Breast epithelium (tissue), 4 donors: ENCODE measurements at regions not wholly inside any gene's neighbourhood (a gene's known extent, or its start where the extent isn't known, plus 50 kb on each side); places are given as distances from the start of the nearest gene placed in this dataset.

Experiments
- DNase-seq, 2 donors: peaks; one replicate each; pipeline ENCODE4 v3.0.0-alpha.2; 2019; ENCODE audit warnings: low spot score in 2 of 2
- H3K27ac ChIP-seq, 2 donors: fragments of 200-600 bp; sonication (generic) in 1 of 2; one replicate each; pipeline ENCODE4 v1.5.1; 2016 to 2019; ENCODE audit warnings: mild to moderate bottlenecking in 1 of 2
- H3K27me3 ChIP-seq, 2 donors: fragments of 200-600 bp; sonication (generic) in 1 of 2; one replicate each; pipeline versions ENCODE4 v1.5.1 to v1.6.0; 2017 to 2019; ENCODE audit warnings: control low read depth in 1 of 2, mild to moderate bottlenecking in 1 of 2
- H3K36me3 ChIP-seq: fragments of 200-600 bp; one replicate; pipeline ENCODE4 v1.5.1; 2019
- H3K4me1 ChIP-seq, 2 donors: fragments of 200-600 bp; sonication (generic); one replicate each; pipeline ENCODE4 v1.5.1; 2016 to 2019; ENCODE audit warnings: control low read depth in 1 of 2
- H3K4me3 ChIP-seq, 3 donors: fragments of 200-600 bp; sonication (generic); 1 replicate in 2 of 3; 2 replicates in 1 of 3; pipeline ENCODE4 v1.5.1; 2016 to 2019; ENCODE audit warnings: mild to moderate bottlenecking in 3 of 3, moderate library complexity in 2 of 3
- H3K9me3 ChIP-seq, 2 donors: fragments of 200-600 bp; sonication (generic) in 1 of 2; one replicate each; pipeline ENCODE4 v1.5.1; 2016 to 2019; ENCODE audit warnings: control low read depth in 1 of 2
- POLR2A ChIP-seq: fragments of 450-650 bp; IDR thresholded peaks from one replicate; pipeline ENCODE4 v1.6.1; 2016; ENCODE audit warnings: antibody characterized with exemption, mild to moderate bottlenecking, moderate library complexity
- POLR2AphosphoS5 ChIP-seq, 3 donors: sonication (generic); formaldehyde crosslinking; IDR thresholded peaks; one replicate each; pipeline ENCODE4 v1.6.1; 2017; ENCODE audit warnings: antibody characterized with exemption in 3 of 3
- intact Hi-C: fragments of 100-400 bp; cut with DNase I; formaldehyde crosslinking; loops from one replicate; pipeline ENCODE4 v1.15.1; 2023; ENCODE audit warnings: low total_unique reads
- TF ChIP-seq, protein P1 (sequence below), 3 donors: fragments of 450-650 bp; IDR thresholded peaks; one replicate each; pipeline ENCODE4 v1.5.1; 2016 to 2017; ENCODE audit warnings: antibody characterized with exemption in 3 of 3, mild to moderate bottlenecking in 3 of 3, moderate library complexity in 3 of 3

DNA sequence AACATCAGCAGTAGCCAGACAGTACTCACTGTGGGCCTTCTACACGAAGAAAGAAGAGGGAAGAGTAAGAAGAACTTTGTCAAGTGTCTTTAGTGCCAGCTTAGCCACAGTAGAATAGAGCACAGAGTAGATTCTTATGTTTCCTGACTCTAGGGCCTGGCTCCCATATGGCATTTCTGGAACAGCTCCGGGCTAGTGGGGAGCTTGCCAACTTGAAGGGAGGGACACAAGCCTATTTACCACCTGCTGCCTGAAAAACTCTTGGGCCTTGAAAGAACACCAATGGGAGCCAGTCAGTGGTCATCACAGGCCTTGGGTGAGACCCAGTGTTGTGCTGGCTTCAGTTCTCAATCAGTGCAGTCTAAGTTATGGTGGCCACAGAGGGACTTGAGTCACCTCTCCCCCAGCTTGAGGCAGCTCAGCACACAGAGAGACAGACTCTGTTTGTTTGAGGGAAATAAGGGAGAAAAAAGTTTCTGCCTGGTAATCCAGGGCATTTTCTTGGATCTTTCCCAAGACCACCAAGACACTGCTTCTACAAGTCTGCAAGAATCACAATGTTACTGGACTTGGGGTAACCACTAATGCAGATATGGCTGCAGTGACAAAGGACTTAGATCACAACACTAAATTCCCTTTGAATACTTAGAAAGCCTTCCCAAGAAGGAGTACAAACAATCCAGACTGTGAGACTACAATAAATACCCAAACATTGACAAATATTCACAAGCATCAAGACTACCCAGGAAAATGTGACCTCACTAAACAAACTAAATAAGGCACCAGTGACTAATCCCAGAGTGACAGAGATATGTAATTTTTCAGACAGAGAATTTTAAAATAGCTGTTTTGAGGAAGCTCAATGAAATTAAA is 261.0 kb upstream of the NDST3 start:
- Histone ChIP-seq H3K36me3 (no peaks in the 10 kb centered on the region), H3K27me3 (no peaks in the 10 kb centered on the region), H3K4me3 (no peak overlapping the region), H3K9me3 (no peaks in the 10 kb centered on the region), H3K27ac (no peak overlapping the region), H3K4me1 (no peaks in the 10 kb centered on the region)
- TF ChIP-seq, protein P1, sequence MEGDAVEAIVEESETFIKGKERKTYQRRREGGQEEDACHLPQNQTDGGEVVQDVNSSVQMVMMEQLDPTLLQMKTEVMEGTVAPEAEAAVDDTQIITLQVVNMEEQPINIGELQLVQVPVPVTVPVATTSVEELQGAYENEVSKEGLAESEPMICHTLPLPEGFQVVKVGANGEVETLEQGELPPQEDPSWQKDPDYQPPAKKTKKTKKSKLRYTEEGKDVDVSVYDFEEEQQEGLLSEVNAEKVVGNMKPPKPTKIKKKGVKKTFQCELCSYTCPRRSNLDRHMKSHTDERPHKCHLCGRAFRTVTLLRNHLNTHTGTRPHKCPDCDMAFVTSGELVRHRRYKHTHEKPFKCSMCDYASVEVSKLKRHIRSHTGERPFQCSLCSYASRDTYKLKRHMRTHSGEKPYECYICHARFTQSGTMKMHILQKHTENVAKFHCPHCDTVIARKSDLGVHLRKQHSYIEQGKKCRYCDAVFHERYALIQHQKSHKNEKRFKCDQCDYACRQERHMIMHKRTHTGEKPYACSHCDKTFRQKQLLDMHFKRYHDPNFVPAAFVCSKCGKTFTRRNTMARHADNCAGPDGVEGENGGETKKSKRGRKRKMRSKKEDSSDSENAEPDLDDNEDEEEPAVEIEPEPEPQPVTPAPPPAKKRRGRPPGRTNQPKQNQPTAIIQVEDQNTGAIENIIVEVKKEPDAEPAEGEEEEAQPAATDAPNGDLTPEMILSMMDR (IDR thresholded peaks at IDR 0.05): no peak
- TF ChIP-seq POLR2A: no peak
- TF ChIP-seq POLR2AphosphoS5 (IDR thresholded peaks at IDR 0.05): no peak
- intact Hi-C loops: no loop called here
- DNase-seq: no peak

DNA sequence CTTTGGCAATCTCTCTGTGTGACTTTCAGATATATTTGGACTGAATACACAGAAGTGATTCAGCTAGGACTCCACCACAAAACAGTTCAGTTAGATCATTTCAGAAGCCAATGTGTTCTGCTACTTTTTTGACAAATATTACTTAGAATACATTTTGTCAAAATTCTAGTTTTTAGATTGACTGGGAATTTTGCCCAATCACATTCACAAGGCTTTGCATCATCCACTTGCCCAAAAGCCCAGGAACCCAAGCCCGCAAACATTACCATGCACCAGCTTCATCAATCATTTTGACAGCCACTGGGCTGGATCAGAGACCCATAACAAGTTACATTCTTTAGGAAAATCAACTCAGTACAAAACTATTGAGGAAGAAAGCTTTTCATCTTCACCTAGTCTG is 256.6 kb upstream of the NDST3 start:
- Histone ChIP-seq H3K4me3 (no peak overlapping the region), H3K9me3 (no peaks in the 10 kb centered on the region), H3K36me3 (no peaks in the 10 kb centered on the region), H3K4me1 (no peaks in the 10 kb centered on the region), H3K27me3 (no peaks in the 10 kb centered on the region), H3K27ac (no peak overlapping the region)
- no peak for DNase-seq
- intact Hi-C loops: no loop called here
- TF ChIP-seq, protein P1 (IDR thresholded peaks at IDR 0.05): no peak
- TF ChIP-seq POLR2AphosphoS5 (IDR thresholded peaks at IDR 0.05) (no peak), POLR2A (no peak)

DNA sequence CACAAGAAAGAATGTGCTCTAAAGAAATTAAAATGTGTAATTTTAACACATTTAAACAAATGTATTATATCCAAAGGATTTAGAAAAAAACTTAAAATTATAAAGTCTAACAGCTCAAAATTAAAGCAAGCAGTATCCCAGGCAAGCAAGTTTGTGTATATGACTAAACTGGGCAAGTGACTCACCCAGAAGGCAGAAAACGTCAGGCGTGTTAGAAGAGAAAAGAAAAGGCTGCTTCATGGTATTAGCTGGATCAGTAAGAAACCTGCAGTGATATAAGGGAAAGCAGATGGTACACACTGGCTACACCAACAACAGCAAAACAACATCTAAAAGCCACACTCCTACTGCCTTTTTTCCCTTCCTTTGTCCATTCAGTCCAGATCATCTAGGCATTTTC is 250.6 kb upstream of the NDST3 start:
- no peak overlapping the region for H3K4me3 ChIP-seq
- no peak overlapping the region for H3K27ac ChIP-seq
- no peaks in the 10 kb centered on the region for H3K4me1 ChIP-seq
- no peak for DNase-seq
- TF ChIP-seq, protein P1 (IDR thresholded peaks at IDR 0.05): no peak
- no peak for TF ChIP-seq POLR2AphosphoS5 (IDR thresholded peaks at IDR 0.05)
- no peak for TF ChIP-seq POLR2A
- intact Hi-C loops: no loop called here
- no peaks in the 10 kb centered on the region for H3K27me3 ChIP-seq
- H3K9me3 ChIP-seq: no peaks in the 10 kb centered on the region
- no peaks in the 10 kb centered on the region for H3K36me3 ChIP-seq

DNA sequence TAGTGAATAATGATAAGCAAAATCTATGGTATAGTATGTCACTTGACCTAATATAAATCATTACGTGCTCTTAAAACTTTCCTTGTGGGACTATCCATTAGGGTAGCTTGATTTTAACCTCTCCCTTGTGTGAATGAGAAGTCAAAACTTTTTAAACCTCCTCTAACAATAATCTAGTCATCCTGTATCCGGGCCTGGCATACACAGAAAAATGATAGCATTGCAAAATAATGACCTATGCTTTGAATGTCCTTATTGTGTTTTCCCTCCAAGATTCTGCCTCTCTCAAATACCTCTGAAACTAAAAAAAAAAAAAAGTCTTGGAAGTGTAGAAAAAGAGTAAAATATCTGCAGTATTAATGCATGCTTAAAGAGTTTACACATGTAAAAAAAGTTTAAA is 250.0 kb upstream of the NDST3 start:
- no peaks in the 10 kb centered on the region for H3K9me3 ChIP-seq
- no peaks in the 10 kb centered on the region for H3K4me1 ChIP-seq
- H3K4me3 ChIP-seq: no peak overlapping the region
- no peaks in the 10 kb centered on the region for H3K36me3 ChIP-seq
- intact Hi-C loops: no loop called here
- no peak overlapping the region for H3K27ac ChIP-seq
- TF ChIP-seq POLR2A (no peak), POLR2AphosphoS5 (IDR thresholded peaks at IDR 0.05) (no peak)
- TF ChIP-seq, protein P1 (IDR thresholded peaks at IDR 0.05): no peak
- H3K27me3 ChIP-seq: no peaks in the 10 kb centered on the region
- DNase-seq: no peak

DNA sequence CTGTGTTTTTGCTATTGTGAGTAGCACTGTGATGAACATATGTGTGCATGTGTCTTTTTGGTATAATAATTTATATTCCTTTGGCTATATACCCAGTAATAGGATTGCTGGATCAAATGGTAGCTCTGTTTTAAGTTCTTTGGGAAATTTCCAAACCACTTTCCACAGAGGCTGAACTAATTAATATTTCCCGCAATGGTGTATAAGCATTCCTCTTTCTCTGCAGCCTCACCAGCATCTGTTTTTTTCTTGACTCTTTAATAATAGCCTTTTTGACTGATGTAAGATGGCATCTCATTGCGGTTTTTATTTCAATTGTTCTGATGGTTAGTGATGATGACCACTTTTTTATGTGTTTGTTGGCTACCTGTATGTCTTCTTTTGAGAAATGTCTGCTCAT is 247.7 kb upstream of the NDST3 start:
- H3K36me3 ChIP-seq: no peaks in the 10 kb centered on the region
- H3K4me1 ChIP-seq: no peaks in the 10 kb centered on the region
- H3K9me3 ChIP-seq: no peaks in the 10 kb centered on the region
- no peak overlapping the region for H3K4me3 ChIP-seq
- intact Hi-C loops: no loop called here
- no peak for DNase-seq
- TF ChIP-seq, protein P1 (IDR thresholded peaks at IDR 0.05): no peak
- TF ChIP-seq POLR2A: no peak
- no peak for TF ChIP-seq POLR2AphosphoS5 (IDR thresholded peaks at IDR 0.05)
- H3K27me3 ChIP-seq: no peaks in the 10 kb centered on the region
- H3K27ac ChIP-seq: no peak overlapping the region
